Endothelial cell of umbilical vein (primary cell): ENCODE measurements at regions not wholly inside any gene's neighbourhood (a gene's known extent, or its start where the extent isn't known, plus 50 kb on each side); places are given as distances from the start of the nearest gene placed in this dataset.

Experiments
- CTCF ChIP-seq, 2 donors: IDR thresholded peaks; 1 replicate in 1 of 2; 2 replicates in 1 of 2; pipeline ENCODE4 v1.5.1; 2011; ENCODE audit warnings: low read length in 2 of 2, mild to moderate bottlenecking in 2 of 2, moderate library complexity in 2 of 2, control low read depth in 1 of 2, inconsistent platforms in 1 of 2, low read depth in 1 of 2; ENCODE audit not compliant: insufficient read depth in 1 of 2; ENCODE audit errors: extremely low read depth in 1 of 2
- FOS ChIP-seq: IDR thresholded peaks from 2 replicates; pipeline ENCODE4 v1.6.1; 2011; ENCODE audit warnings: mild to moderate bottlenecking, low read length, moderate library complexity, borderline replicate concordance; ENCODE audit not compliant: insufficient read depth
- POLR2AphosphoS5 ChIP-seq: IDR thresholded peaks from 2 replicates; pipeline ENCODE4 v1.6.1; 2012; ENCODE audit warnings: low read depth, mild to moderate bottlenecking, control low read depth, low read length, moderate library complexity; ENCODE audit not compliant: insufficient read depth

GRCh38 chr5:98499892-98500291, 273.6 kb upstream of the RGMB start:
- TF ChIP-seq CTCF (IDR thresholded peaks at IDR 0.05; ENCODE audit: extremely low read depth in 1 of 2, insufficient read depth in 1 of 2, low read depth in 1 of 2, low read length in 2 of 2) (no peak), POLR2AphosphoS5 (no peak), FOS (no peak)
